ENCODE measurements at regions not wholly inside any gene's neighbourhood (a gene's known extent, or its start where the extent isn't known, plus 50 kb on each side); places are given as distances from the start of the nearest gene placed in this dataset.

DNA sequence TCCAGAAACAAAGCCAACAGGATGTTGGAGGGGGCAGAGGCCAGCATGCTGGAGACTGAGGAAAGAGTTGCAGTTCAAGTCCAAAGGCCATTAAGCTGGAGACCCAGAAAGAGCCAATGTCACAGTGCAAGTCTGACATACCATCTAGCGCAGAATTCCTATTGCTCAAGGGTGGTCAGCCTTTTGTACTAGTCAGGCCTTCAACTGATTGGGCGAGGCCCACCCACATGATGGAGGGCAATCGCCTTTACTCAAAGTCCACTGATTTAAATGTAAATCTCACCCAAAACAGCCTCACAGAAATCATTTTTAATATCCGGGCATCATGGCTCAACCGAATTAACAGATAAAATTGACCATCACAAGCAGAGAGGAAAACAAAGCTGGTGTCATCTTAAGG, 113.9 kb downstream of the RCN1 start:
- Histone ChIP-seq H3K27me3 (ENCODE audit: insufficient read depth, poor library complexity, severe bottlenecking) (no peaks in the 10 kb centered on the region), H3K4me3 (replicated peaks; ENCODE audit: insufficient read depth, low read length) (no peak overlapping the region), H3K27ac (replicated peaks) (no peak overlapping the region)
- TF ChIP-seq, protein P1, sequence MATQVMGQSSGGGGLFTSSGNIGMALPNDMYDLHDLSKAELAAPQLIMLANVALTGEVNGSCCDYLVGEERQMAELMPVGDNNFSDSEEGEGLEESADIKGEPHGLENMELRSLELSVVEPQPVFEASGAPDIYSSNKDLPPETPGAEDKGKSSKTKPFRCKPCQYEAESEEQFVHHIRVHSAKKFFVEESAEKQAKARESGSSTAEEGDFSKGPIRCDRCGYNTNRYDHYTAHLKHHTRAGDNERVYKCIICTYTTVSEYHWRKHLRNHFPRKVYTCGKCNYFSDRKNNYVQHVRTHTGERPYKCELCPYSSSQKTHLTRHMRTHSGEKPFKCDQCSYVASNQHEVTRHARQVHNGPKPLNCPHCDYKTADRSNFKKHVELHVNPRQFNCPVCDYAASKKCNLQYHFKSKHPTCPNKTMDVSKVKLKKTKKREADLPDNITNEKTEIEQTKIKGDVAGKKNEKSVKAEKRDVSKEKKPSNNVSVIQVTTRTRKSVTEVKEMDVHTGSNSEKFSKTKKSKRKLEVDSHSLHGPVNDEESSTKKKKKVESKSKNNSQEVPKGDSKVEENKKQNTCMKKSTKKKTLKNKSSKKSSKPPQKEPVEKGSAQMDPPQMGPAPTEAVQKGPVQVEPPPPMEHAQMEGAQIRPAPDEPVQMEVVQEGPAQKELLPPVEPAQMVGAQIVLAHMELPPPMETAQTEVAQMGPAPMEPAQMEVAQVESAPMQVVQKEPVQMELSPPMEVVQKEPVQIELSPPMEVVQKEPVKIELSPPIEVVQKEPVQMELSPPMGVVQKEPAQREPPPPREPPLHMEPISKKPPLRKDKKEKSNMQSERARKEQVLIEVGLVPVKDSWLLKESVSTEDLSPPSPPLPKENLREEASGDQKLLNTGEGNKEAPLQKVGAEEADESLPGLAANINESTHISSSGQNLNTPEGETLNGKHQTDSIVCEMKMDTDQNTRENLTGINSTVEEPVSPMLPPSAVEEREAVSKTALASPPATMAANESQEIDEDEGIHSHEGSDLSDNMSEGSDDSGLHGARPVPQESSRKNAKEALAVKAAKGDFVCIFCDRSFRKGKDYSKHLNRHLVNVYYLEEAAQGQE (IDR thresholded peaks at IDR 0.05; ENCODE audit: insufficient replicate concordance, low read depth) = no peak
- DNase-seq (ENCODE audit: low read depth in 1 of 2, low spot score in 1 of 2) = no peak

DNA sequence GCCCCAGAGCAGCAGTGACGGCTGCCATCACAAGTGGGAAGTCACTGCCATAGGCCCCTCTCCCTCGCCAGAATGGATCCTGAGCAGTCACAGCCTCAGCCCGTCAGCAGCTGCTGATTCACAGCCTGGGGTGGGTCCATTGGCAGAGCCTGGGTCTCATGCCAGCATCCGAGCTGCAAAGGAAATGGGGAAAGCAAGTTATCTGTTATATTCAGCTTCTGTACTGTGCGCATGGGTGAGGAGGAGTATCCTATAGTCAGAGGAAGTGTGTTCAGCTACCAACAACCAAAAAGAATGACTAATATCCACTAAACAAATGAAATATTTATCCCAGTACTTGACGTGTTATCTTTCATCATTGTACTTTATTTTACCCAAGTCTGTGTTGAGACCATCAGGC, 119.7 kb downstream of the RCN1 start:
- H3K27me3 ChIP-seq (ENCODE audit: insufficient read depth, poor library complexity, severe bottlenecking) = no peaks in the 10 kb centered on the region
- DNase-seq (ENCODE audit: low read depth in 1 of 2, low spot score in 1 of 2) = no peak
- no peak overlapping the region for H3K4me3 ChIP-seq (replicated peaks; ENCODE audit: insufficient read depth, low read length)
- no peak overlapping the region for H3K27ac ChIP-seq (replicated peaks)
- TF ChIP-seq GABPA (IDR thresholded peaks at IDR 0.05; ENCODE audit: low read depth) = no peak
- TF ChIP-seq, protein P2, sequence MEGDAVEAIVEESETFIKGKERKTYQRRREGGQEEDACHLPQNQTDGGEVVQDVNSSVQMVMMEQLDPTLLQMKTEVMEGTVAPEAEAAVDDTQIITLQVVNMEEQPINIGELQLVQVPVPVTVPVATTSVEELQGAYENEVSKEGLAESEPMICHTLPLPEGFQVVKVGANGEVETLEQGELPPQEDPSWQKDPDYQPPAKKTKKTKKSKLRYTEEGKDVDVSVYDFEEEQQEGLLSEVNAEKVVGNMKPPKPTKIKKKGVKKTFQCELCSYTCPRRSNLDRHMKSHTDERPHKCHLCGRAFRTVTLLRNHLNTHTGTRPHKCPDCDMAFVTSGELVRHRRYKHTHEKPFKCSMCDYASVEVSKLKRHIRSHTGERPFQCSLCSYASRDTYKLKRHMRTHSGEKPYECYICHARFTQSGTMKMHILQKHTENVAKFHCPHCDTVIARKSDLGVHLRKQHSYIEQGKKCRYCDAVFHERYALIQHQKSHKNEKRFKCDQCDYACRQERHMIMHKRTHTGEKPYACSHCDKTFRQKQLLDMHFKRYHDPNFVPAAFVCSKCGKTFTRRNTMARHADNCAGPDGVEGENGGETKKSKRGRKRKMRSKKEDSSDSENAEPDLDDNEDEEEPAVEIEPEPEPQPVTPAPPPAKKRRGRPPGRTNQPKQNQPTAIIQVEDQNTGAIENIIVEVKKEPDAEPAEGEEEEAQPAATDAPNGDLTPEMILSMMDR (IDR thresholded peaks at IDR 0.05; ENCODE audit: insufficient read depth, low read length) = no peak
- TF ChIP-seq POLR2AphosphoS5 (IDR thresholded peaks at IDR 0.05; ENCODE audit: low read depth) = no peak
- TF ChIP-seq, protein P1 (IDR thresholded peaks at IDR 0.05; ENCODE audit: insufficient replicate concordance, low read depth) = no peak
- TF ChIP-seq SPI1 (IDR thresholded peaks at IDR 0.05; ENCODE audit: borderline replicate concordance, low read depth) = no peak

DNA sequence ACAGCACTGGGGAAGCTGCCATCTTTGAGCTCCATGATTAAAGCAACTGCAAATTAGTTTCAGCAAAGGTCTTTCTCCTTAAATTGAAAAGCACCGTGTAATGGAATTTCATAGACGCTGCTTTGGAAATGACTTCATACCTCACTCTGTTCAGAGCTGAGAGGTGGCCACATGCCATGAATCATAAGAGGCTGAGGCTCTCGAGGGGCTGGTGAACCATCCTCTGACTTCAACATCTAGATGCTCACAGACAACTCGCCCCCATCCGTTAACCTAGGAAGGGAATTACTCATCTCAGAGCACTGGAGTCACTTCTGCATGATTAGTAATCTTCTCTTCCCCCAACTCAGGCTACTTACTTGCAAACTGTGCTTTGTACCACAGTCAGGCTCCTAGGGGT, 122.3 kb downstream of the RCN1 start:
- Histone ChIP-seq H3K27ac (replicated peaks) (no peak overlapping the region), H3K27me3 (ENCODE audit: insufficient read depth, poor library complexity, severe bottlenecking) (no peaks in the 10 kb centered on the region), H3K4me3 (replicated peaks; ENCODE audit: insufficient read depth, low read length) (no peak overlapping the region)
- DNase-seq (ENCODE audit: low read depth in 1 of 2, low spot score in 1 of 2) = no peak
- TF ChIP-seq SPI1 (IDR thresholded peaks at IDR 0.05; ENCODE audit: borderline replicate concordance, low read depth) = no peak
- TF ChIP-seq, protein P1 (IDR thresholded peaks at IDR 0.05; ENCODE audit: insufficient replicate concordance, low read depth) = no peak
- TF ChIP-seq POLR2AphosphoS5 (IDR thresholded peaks at IDR 0.05; ENCODE audit: low read depth) = no peak
- TF ChIP-seq, protein P2 (IDR thresholded peaks at IDR 0.05; ENCODE audit: insufficient read depth, low read length) = no peak
- no peak for TF ChIP-seq GABPA (IDR thresholded peaks at IDR 0.05; ENCODE audit: low read depth)

DNA sequence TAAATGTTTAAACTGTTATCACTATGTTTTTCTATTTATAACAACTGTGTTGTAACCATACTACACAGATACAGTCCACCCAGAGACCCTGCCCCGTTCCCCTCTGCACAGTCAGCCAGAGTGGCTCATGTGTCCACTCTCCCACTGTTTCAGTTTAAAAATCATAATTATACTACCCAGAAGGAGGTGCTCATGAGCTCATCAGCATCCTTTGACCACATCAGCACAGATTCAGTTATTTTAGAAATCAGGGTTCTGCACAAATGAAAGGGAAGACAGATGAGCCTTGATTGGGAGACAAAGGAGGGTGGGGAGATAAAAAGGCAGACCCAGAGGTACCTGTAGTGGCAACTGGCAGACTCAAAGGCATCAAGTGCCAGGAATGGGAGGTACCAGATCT, 124.3 kb downstream of the RCN1 start:
- no peak overlapping the region for H3K27ac ChIP-seq (replicated peaks)
- H3K4me3 ChIP-seq (replicated peaks; ENCODE audit: insufficient read depth, low read length) = no peak overlapping the region
- no peaks in the 10 kb centered on the region for H3K27me3 ChIP-seq (ENCODE audit: insufficient read depth, poor library complexity, severe bottlenecking)
- DNase-seq (ENCODE audit: low read depth in 1 of 2, low spot score in 1 of 2) = no peak
- TF ChIP-seq GABPA (IDR thresholded peaks at IDR 0.05; ENCODE audit: low read depth) = no peak
